IMR-90 (cell line): ENCODE measurements at regions not wholly inside any gene's neighbourhood (a gene's known extent, or its start where the extent isn't known, plus 50 kb on each side); places are given as distances from the start of the nearest gene placed in this dataset.

Experiments used
- ATAC-seq: fragments of 200-7000 bp; cut with Tn5 transposase; 2 replicates; pipeline ENCODE4 v1.9.1; 2020; ENCODE audit warnings: low read depth, mild to moderate bottlenecking, moderate library complexity
- BruUV-seq: library from RNA; stranded (reverse); fragments of 400-500 nt; replicated peaks from 2 replicates; lab custom pipeline; 2021; lab: Mats Ljungman, UMichigan
- CTCF ChIA-PET: fragments of 300-600 bp; formaldehyde crosslinking; extraction: SDS; loops from one replicate; lab custom pipeline; 2021; ENCODE audit warnings: antibody characterized with exemption; lab: Yijun Ruan, JAX
- POLR2A ChIA-PET: fragments of 300-600 bp; sonication (Branson Sonifier 250); formaldehyde crosslinking; loops from one replicate; lab custom pipeline; 2022; ENCODE audit warnings: antibody characterized with exemption; ENCODE audit not compliant: unreplicated experiment; lab: Charles Lee
- DNase-seq: peaks from one replicate; pipeline ENCODE4 v3.0.0; 2013
- H2AFZ ChIP-seq: replicated peaks from 2 replicates; pipeline ENCODE3; 2013; ENCODE audit warnings: low read length, mild to moderate bottlenecking; ENCODE audit not compliant: poor library complexity
- H2AK5ac ChIP-seq: 2 replicates; pipeline ENCODE4 v1.6.1; 2013; ENCODE audit warnings: low read depth, low read length, inconsistent platforms
- H2AK9ac ChIP-seq: replicated peaks from 2 replicates; pipeline ENCODE3; 2013; ENCODE audit warnings: mild to moderate bottlenecking, low read depth, low read length, moderate library complexity; ENCODE audit not compliant: poor library complexity
- H2BK120ac ChIP-seq: 2 replicates; pipeline ENCODE4 v1.6.1; 2013; ENCODE audit warnings: low read depth, low read length, inconsistent platforms
- H2BK15ac ChIP-seq: 3 replicates; pipeline ENCODE4 v1.6.1; 2013; ENCODE audit warnings: low read depth, low read length, inconsistent platforms
- H2BK20ac ChIP-seq: 2 replicates; pipeline ENCODE4 v1.6.1; 2013; ENCODE audit warnings: low read depth, mild to moderate bottlenecking, inconsistent platforms, low read length, moderate library complexity
- H2BK5ac ChIP-seq: 2 replicates; pipeline ENCODE4 v1.6.1; 2013; ENCODE audit warnings: mild to moderate bottlenecking, low read depth, low read length, inconsistent platforms; ENCODE audit not compliant: poor library complexity, severe bottlenecking
- H3K14ac ChIP-seq: replicated peaks from 2 replicates; pipeline ENCODE4 v1.6.1; 2013; ENCODE audit warnings: low read depth, low read length, inconsistent platforms
- H3K18ac ChIP-seq: 2 replicates; pipeline ENCODE4 v1.6.1; 2013; ENCODE audit warnings: low read depth, low read length, control low read depth
- H3K23ac ChIP-seq: 2 replicates; pipeline ENCODE4 v1.6.1; 2013; ENCODE audit warnings: low read depth, low read length, inconsistent platforms
- H3K27ac ChIP-seq: 2 replicates; pipeline ENCODE4 v1.5.1; 2013; ENCODE audit warnings: mild to moderate bottlenecking, control low read depth, low read length; ENCODE audit not compliant: insufficient read depth
- H3K27me3 ChIP-seq: 2 replicates; pipeline ENCODE4 v1.6.1; 2013; ENCODE audit warnings: low read length; ENCODE audit not compliant: control insufficient read depth, insufficient read depth
- H3K36me3 ChIP-seq: 2 replicates; pipeline ENCODE4 v1.6.1; 2013; ENCODE audit warnings: low read length, mixed read lengths; ENCODE audit not compliant: control insufficient read depth, insufficient read depth
- H3K4ac ChIP-seq: 2 replicates; pipeline ENCODE4 v1.6.1; 2013; ENCODE audit warnings: low read depth, low read length, inconsistent platforms
- H3K4me1 ChIP-seq: 2 replicates; pipeline ENCODE4 v1.6.1; 2013; ENCODE audit warnings: low read length, mixed read lengths; ENCODE audit not compliant: control insufficient read depth, insufficient read depth
- H3K4me2 ChIP-seq: 2 replicates; pipeline ENCODE4 v1.6.1; 2013; ENCODE audit warnings: low read depth, mild to moderate bottlenecking, control low read depth, low read length, moderate library complexity
- H3K4me3 ChIP-seq: 2 replicates; pipeline ENCODE4 v1.5.1; 2013; ENCODE audit warnings: low read depth, mild to moderate bottlenecking, control low read depth, low read length, moderate library complexity; ENCODE audit not compliant: insufficient read depth
- H3K56ac ChIP-seq: 2 replicates; pipeline ENCODE4 v1.6.1; 2013; ENCODE audit warnings: low read length, inconsistent platforms; ENCODE audit not compliant: insufficient read depth; ENCODE audit errors: extremely low read depth
- H3K79me1 ChIP-seq, 2 experiments: 2 replicates each; pipeline ENCODE4 v1.6.1; 2013; ENCODE audit warnings: low read length in 2 of 2, inconsistent platforms in 1 of 2, low read depth in 1 of 2
- H3K9ac ChIP-seq: 2 replicates; pipeline ENCODE4 v1.6.1; 2013; ENCODE audit warnings: low read depth, low read length, control low read depth
- H3K9me1 ChIP-seq: 2 replicates; pipeline ENCODE4 v1.6.1; 2013; ENCODE audit warnings: low read length, inconsistent platforms; ENCODE audit not compliant: insufficient read depth
- H3K9me3 ChIP-seq: 2 replicates; pipeline ENCODE4 v1.6.1; 2013; ENCODE audit warnings: low read length; ENCODE audit not compliant: control insufficient read depth, insufficient read depth
- H4K20me1 ChIP-seq: 2 replicates; pipeline ENCODE4 v1.6.1; 2013; ENCODE audit warnings: low read length, inconsistent platforms; ENCODE audit not compliant: insufficient read depth
- H4K5ac ChIP-seq: 2 replicates; pipeline ENCODE4 v1.6.1; 2013; ENCODE audit warnings: mild to moderate bottlenecking, low read depth, low read length, control low read depth
- H4K8ac ChIP-seq, 2 experiments: 2 replicates each; pipeline ENCODE4 v1.6.1; 2013; ENCODE audit warnings: low read depth in 2 of 2, low read length in 2 of 2, control low read depth in 1 of 2, inconsistent platforms in 1 of 2
- H4K91ac ChIP-seq: 2 replicates; pipeline ENCODE4 v1.6.1; 2013; ENCODE audit warnings: low read depth, low read length, inconsistent platforms; ENCODE audit not compliant: insufficient read depth
- BHLHE40 ChIP-seq: fragments of 150-350 bp; IDR thresholded peaks from 2 replicates; pipeline ENCODE4 v1.6.1; 2016; ENCODE audit warnings: mild to moderate bottlenecking, low read depth, low read length
- CEBPB ChIP-seq: IDR thresholded peaks from 2 replicates; pipeline ENCODE4 v1.6.1; 2012; ENCODE audit warnings: low read depth, low read length, improper control_type of control experiment
- CHD1 ChIP-seq: IDR thresholded peaks from 2 replicates; pipeline ENCODE4 v1.6.1; 2012; ENCODE audit warnings: low read depth, low read length, improper control_type of control experiment
- CTCF ChIP-seq: conservative IDR thresholded peaks from 2 replicates; pipeline ENCODE4 v1.5.1; 2012; ENCODE audit warnings: mild to moderate bottlenecking, low read depth, low read length, improper control_type of control experiment
- ELK1 ChIP-seq: fragments of 150-350 bp; IDR thresholded peaks from 2 replicates; pipeline ENCODE4 v1.6.1; 2016; ENCODE audit warnings: low read depth, mild to moderate bottlenecking, low read length, moderate library complexity, borderline replicate concordance
- FOS ChIP-seq: fragments of 150-350 bp; IDR thresholded peaks from 2 replicates; pipeline ENCODE4 v1.6.1; 2016; ENCODE audit warnings: low read depth, low read length
- MAFK ChIP-seq: IDR thresholded peaks from 2 replicates; pipeline ENCODE4 v1.6.1; 2012; ENCODE audit warnings: low read depth, low read length, improper control_type of control experiment
- MAZ ChIP-seq: IDR thresholded peaks from 2 replicates; pipeline ENCODE4 v1.6.1; 2012; ENCODE audit warnings: low read depth, mild to moderate bottlenecking, low read length, improper control_type of control experiment, moderate library complexity, borderline replicate concordance
- MXI1 ChIP-seq: IDR thresholded peaks from 2 replicates; pipeline ENCODE4 v1.6.1; 2012; ENCODE audit warnings: low read depth, mild to moderate bottlenecking, low read length, moderate library complexity, borderline replicate concordance
- NFE2L2 ChIP-seq: fragments of 150-350 bp; IDR thresholded peaks from 2 replicates; pipeline ENCODE4 v1.6.1; 2016; ENCODE audit warnings: low read depth, mild to moderate bottlenecking, low read length
- POLR2A ChIP-seq: IDR thresholded peaks from 2 replicates; pipeline ENCODE4 v1.6.1; 2012; ENCODE audit warnings: mild to moderate bottlenecking, low read depth, low read length
- RAD21 ChIP-seq: IDR thresholded peaks from 2 replicates; pipeline ENCODE4 v1.6.1; 2012; ENCODE audit warnings: low read length, improper control_type of control experiment
- RCOR1 ChIP-seq: IDR thresholded peaks from 2 replicates; pipeline ENCODE4 v1.6.1; 2012; ENCODE audit warnings: mild to moderate bottlenecking, low read length, improper control_type of control experiment; ENCODE audit not compliant: insufficient replicate concordance
- RFX5 ChIP-seq: IDR thresholded peaks from 2 replicates; pipeline ENCODE4 v1.8.0; 2012; ENCODE audit warnings: low read depth, mild to moderate bottlenecking, low read length, moderate library complexity
- SMC3 ChIP-seq: fragments of 150-350 bp; IDR thresholded peaks from 2 replicates; pipeline ENCODE4 v1.6.1; 2016; ENCODE audit warnings: low read depth, mild to moderate bottlenecking, antibody characterized with exemption, low read length, moderate library complexity
- USF2 ChIP-seq: fragments of 150-350 bp; IDR thresholded peaks from 2 replicates; pipeline ENCODE4 v1.6.1; 2017; ENCODE audit warnings: mild to moderate bottlenecking, antibody characterized with exemption, low read length, low read depth
- WGBS, 2 experiments: methylation state at CpG; one replicate each; pipeline versions ENCODE4 v1.1.5 to v1.1.7; 2013; ENCODE audit warnings: missing lambda C conversion rate in 2 of 2; ENCODE audit not compliant: insufficient read length in 1 of 2; ENCODE audit errors: extremely low coverage in 2 of 2; 5-methylcytosine and 5-hydroxymethylcytosine counted together
- dilution Hi-C: fragments of 300-500 bp; cut with HindIII; formaldehyde crosslinking; loops from one replicate; pipeline ENCODE4 v1.14.3; 2018; ENCODE audit warnings: low sequenced_read_pairs; ENCODE audit not compliant: unreplicated experiment
- in situ Hi-C: fragments of 300-500 bp; cut with MboI; formaldehyde crosslinking; loops from 3 replicates; pipeline ENCODE4 v1.14.3; 2019; ENCODE audit warnings: low sequenced_read_pairs, inconsistent platforms, mixed read lengths
- intact Hi-C: fragments of 100-400 bp; cut with micrococcal nuclease; formaldehyde crosslinking; loops from 2 replicates; pipeline ENCODE4 v1.10.0; 2022

GRCh38 chr21:33155422-33155821 is 74.3 kb upstream of the IFNAR2 start:
- H2BK15ac ChIP-seq, result no peak overlapping the region
- peaks cover 22% of the 10 kb centered on the region for H3K27me3 ChIP-seq
- no peak overlapping the region for H2BK120ac ChIP-seq
- no peak for TF ChIP-seq FOS
- TF ChIP-seq POLR2A, result no peak
- TF ChIP-seq RFX5, result no peak
- TF ChIP-seq CEBPB, result no peak
- no peak for TF ChIP-seq ELK1
- TF ChIP-seq BHLHE40, result no peak
- TF ChIP-seq MAZ, result no peak
- no peak for TF ChIP-seq CTCF
- TF ChIP-seq MXI1, result no peak
- TF ChIP-seq RCOR1, result no peak
- no peak for TF ChIP-seq CHD1
- no peak for TF ChIP-seq USF2
- no peak for TF ChIP-seq RAD21
- no peak for TF ChIP-seq SMC3
- TF ChIP-seq NFE2L2, result no peak
- no peak for TF ChIP-seq MAFK
- H4K5ac ChIP-seq, result no peak overlapping the region
- no peak overlapping the region for H3K4me3 ChIP-seq
- 43% methylated on average over 2 of the region's 6 CpGs; no CpG with 5 or more reads in 1 of the 2 experiments for WGBS, 2 experiments
- H2BK20ac ChIP-seq, result no peak overlapping the region
- H4K20me1 ChIP-seq, result no peaks in the 10 kb centered on the region
- BruUV-seq, result no TSS peak
- no peak overlapping the region for H3K4ac ChIP-seq
- no peak overlapping the region for H3K9ac ChIP-seq
- no peaks in the 10 kb centered on the region for H3K79me1 ChIP-seq
- H2AFZ ChIP-seq, result no peak overlapping the region
- POLR2A ChIA-PET, result interaction anchor here (0.6 kb wide), 1 partner anchor 308 kb away, joined by 3 read pairs; no protein-coding TSS in a partner anchor
- H2AK9ac ChIP-seq, result no peak overlapping the region
- H3K23ac ChIP-seq, result no peak overlapping the region
- dilution Hi-C loops (no loop called here), in situ Hi-C loops (no loop called here), intact Hi-C loops (no loop called here)
- H3K36me3 ChIP-seq, result no peaks in the 10 kb centered on the region
- H3K9me3 ChIP-seq, result no peaks in the 10 kb centered on the region
- H3K4me1 ChIP-seq, result no peaks in the 10 kb centered on the region
- H4K8ac ChIP-seq, result no peak overlapping the region
- no peak overlapping the region for H3K56ac ChIP-seq
- no peak for ATAC-seq
- no peak overlapping the region for H3K4me2 ChIP-seq
- H4K91ac ChIP-seq, result no peak overlapping the region
- DNase-seq, result no peak
- no peak overlapping the region for H3K14ac ChIP-seq
- H3K27ac ChIP-seq, result no peak overlapping the region
- H3K9me1 ChIP-seq, result no peaks in the 10 kb centered on the region
- no peak overlapping the region for H2AK5ac ChIP-seq
- CTCF ChIA-PET, result no interaction called here
- no peak overlapping the region for H3K18ac ChIP-seq
- no peak overlapping the region for H2BK5ac ChIP-seq
